Vagina (tissue), 2 donors: ENCODE measurements at regions not wholly inside any gene's neighbourhood (a gene's known extent, or its start where the extent isn't known, plus 50 kb on each side); places are given as distances from the start of the nearest gene placed in this dataset.

Experiments
- CTCF ChIP-seq, 3 experiments: fragments of 450-650 bp in 2 of 3; fragments of 200-600 bp in 1 of 3; sonication (generic) in 1 of 3; IDR thresholded peaks; one replicate each; pipeline ENCODE4 v1.5.1; 2017 to 2019; ENCODE audit warnings: antibody characterized with exemption in 3 of 3, mild to moderate bottlenecking in 2 of 3, moderate library complexity in 2 of 3
- POLR2A ChIP-seq, 2 donors: fragments of 450-650 bp; IDR thresholded peaks; one replicate each; pipeline ENCODE4 v1.6.1; 2017; ENCODE audit warnings: antibody characterized with exemption in 2 of 2, mild to moderate bottlenecking in 2 of 2, moderate library complexity in 2 of 2
- POLR2AphosphoS5 ChIP-seq, 2 donors: sonication (generic); formaldehyde crosslinking; IDR thresholded peaks; one replicate each; pipeline ENCODE4 v1.9.0; 2017; ENCODE audit warnings: antibody characterized with exemption in 2 of 2, mild to moderate bottlenecking in 2 of 2, low read depth in 1 of 2; ENCODE audit not compliant: insufficient read depth in 1 of 2

- no peak for TF ChIP-seq CTCF (IDR thresholded peaks at IDR 0.05)
- no peak for TF ChIP-seq POLR2A (IDR thresholded peaks at IDR 0.05)
- TF ChIP-seq POLR2AphosphoS5 (IDR thresholded peaks at IDR 0.05; ENCODE audit: insufficient read depth in 1 of 2, low read depth in 1 of 2): no peak
Measured at GRCh38 chr2:118167026-118167425, 78.8 kb downstream of the INSIG2 start.
